ENCODE measurements at regions not wholly inside any gene's neighbourhood (a gene's known extent, or its start where the extent isn't known, plus 50 kb on each side); places are given as distances from the start of the nearest gene placed in this dataset.

- TF ChIP-seq CTCF (IDR thresholded peaks at IDR 0.05) = no peak
- no peak for TF ChIP-seq POLR2A (IDR thresholded peaks at IDR 0.05)
Measured at GRCh38 chr7:16354573-16354972, 66.8 kb downstream of the CRPPA start.

Measured in vagina (tissue), 2 donors.